ENCODE measurements at regions not wholly inside any gene's neighbourhood (a gene's known extent, or its start where the extent isn't known, plus 50 kb on each side); places are given as distances from the start of the nearest gene placed in this dataset.
"Not testable (repeated sequence)": the region's sequence is repeated elsewhere in the genome, so short reads cannot be mapped to it uniquely, and the experiment has no call there.

DNA sequence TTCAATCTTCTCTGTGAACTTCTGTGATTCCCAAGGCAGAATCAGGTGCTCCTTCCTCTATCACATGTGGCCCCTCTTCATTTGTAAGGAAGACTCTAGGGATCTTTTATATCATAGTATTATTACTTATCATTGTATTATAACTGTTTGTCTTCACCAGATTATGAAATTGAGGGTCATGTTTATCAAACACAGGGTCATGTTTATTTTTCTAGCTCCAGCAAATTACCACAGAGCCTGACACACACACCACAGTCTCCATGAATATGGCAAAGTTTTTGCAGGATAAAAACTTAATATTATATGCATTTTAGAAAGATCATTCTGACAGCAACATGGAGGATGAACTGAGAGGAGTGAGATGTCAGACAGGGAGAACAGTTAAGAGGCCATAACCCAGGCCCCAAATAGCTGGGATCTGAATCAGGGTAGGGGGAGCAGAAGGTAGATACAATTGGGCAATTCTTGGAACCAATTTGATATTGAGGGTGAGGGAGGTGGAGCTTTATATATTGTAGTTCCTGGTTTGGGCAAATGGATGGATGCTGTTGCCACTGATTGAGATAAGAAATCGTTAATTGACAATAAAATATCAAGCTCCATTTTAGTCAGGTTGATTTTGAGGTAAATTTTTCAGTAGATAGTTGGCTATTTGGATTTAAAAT lies 130.7 kb downstream of the DHRS2 start (continued):
- no peak for TF ChIP-seq TAF1 (conservative IDR thresholded peaks at IDR 0.05)
- TF ChIP-seq SP1 (IDR thresholded peaks at IDR 0.05), result peak; percentile 28

DNA sequence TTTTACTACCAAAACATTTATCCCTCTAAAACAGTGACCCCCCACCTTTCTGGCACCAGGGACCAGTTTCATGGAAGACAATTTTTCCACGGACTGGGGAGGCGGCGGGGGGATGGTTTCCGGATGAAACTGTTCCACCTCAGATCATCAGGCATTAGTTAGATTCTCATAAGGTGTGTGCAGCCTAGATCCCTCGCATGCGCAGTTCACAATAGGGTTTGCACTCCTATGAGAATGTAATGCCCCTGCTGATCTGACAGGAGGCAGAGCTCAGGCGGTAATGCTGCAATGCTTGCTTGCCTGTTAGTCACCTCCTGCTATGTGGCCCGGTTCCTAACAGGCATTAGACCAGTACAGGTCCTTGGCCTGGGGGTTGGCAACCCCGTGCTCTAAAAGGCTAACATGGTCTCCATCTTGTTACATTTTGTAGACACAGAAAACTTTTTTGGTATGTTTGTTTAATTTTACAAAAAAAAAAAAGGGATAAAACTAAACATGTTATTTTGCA lies 133.1 kb downstream of the DHRS2 start:
- H3K9ac ChIP-seq (ENCODE audit: low read depth in 1 of 2, low read length in 2 of 2); H3K27me3 ChIP-seq (ENCODE audit: control insufficient read depth in 4 of 4, insufficient read depth in 4 of 4, low read length in 3 of 4); H3K9me3 ChIP-seq (ENCODE audit: control insufficient read depth in 4 of 4, low read length in 3 of 4); H3K27ac ChIP-seq (ENCODE audit: low read depth in 1 of 2, low read length in 2 of 2); H3K36me3 ChIP-seq (ENCODE audit: control insufficient read depth in 4 of 4, insufficient read depth in 3 of 4, low read depth in 1 of 4, low read length in 3 of 4); DNase-seq (ENCODE audit: low spot score); H3K4me1 ChIP-seq (ENCODE audit: control insufficient read depth in 4 of 4, insufficient read depth in 4 of 4, low read length in 3 of 4); H3K4me3 ChIP-seq (ENCODE audit: low read depth in 1 of 3, low read length in 3 of 3): not testable (repeated sequence)
- 80% methylated on average over 9 of the region's 9 CpGs for WGBS

DNA sequence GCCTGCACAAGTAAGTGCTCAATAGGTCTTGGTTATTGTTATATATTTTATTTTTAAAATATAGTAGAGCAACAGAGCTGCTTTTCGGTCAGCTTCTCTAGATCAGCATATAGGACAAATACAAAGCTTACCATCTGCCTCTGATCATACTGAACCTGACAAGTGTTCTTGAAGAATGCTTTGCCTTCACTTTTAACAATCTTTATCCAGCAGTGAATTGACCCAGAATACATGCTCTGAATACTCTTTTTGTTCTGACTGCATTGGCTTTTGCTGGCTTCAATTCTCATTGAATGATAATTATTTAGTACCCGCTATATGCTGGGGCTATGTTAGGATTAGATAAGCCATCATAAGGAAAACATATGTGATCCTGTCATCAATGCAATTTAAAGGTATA lies 137.8 kb downstream of the DHRS2 start:
- DNase-seq (ENCODE audit: low spot score), result no peak
- Histone ChIP-seq H3K9ac (ENCODE audit: low read depth in 1 of 2, low read length in 2 of 2) (no peak overlapping the region), H3K4me3 (ENCODE audit: low read depth in 1 of 3, low read length in 3 of 3) (no peak overlapping the region), H3K36me3 (ENCODE audit: control insufficient read depth in 4 of 4, insufficient read depth in 3 of 4, low read depth in 1 of 4, low read length in 3 of 4) (no peaks in the 10 kb centered on the region), H3K27me3 (ENCODE audit: control insufficient read depth in 4 of 4, insufficient read depth in 4 of 4, low read length in 3 of 4) (peaks cover 0 to 2% (median 0%) of the 10 kb centered on the region in 4 donors), H3K27ac (ENCODE audit: low read depth in 1 of 2, low read length in 2 of 2) (no peak overlapping the region), H3K4me1 (ENCODE audit: control insufficient read depth in 4 of 4, insufficient read depth in 4 of 4, low read length in 3 of 4) (no peaks in the 10 kb centered on the region), H3K9me3 (ENCODE audit: control insufficient read depth in 4 of 4, low read length in 3 of 4) (no peaks in the 10 kb centered on the region)
- TF ChIP-seq NR2F2 (IDR thresholded peaks at IDR 0.05) (no peak), RAD21 (IDR thresholded peaks at IDR 0.05) (no peak), FOXA2 (IDR thresholded peaks at IDR 0.05) (no peak), EGR1 (IDR thresholded peaks at IDR 0.05; ENCODE audit: low read depth in 2 of 2) (no peak), FOXA1 (IDR thresholded peaks at IDR 0.05) (no peak), YY1 (IDR thresholded peaks at IDR 0.05) (no peak), HNF4A (conservative IDR thresholded peaks at IDR 0.05) (no peak)
- TF ChIP-seq, protein P1, sequence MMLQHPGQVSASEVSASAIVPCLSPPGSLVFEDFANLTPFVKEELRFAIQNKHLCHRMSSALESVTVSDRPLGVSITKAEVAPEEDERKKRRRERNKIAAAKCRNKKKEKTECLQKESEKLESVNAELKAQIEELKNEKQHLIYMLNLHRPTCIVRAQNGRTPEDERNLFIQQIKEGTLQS (IDR thresholded peaks at IDR 0.05), result no peak
- TF ChIP-seq, protein P2, sequence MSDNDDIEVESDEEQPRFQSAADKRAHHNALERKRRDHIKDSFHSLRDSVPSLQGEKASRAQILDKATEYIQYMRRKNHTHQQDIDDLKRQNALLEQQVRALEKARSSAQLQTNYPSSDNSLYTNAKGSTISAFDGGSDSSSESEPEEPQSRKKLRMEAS (IDR thresholded peaks at IDR 0.05), result no peak
- TF ChIP-seq, protein P3, sequence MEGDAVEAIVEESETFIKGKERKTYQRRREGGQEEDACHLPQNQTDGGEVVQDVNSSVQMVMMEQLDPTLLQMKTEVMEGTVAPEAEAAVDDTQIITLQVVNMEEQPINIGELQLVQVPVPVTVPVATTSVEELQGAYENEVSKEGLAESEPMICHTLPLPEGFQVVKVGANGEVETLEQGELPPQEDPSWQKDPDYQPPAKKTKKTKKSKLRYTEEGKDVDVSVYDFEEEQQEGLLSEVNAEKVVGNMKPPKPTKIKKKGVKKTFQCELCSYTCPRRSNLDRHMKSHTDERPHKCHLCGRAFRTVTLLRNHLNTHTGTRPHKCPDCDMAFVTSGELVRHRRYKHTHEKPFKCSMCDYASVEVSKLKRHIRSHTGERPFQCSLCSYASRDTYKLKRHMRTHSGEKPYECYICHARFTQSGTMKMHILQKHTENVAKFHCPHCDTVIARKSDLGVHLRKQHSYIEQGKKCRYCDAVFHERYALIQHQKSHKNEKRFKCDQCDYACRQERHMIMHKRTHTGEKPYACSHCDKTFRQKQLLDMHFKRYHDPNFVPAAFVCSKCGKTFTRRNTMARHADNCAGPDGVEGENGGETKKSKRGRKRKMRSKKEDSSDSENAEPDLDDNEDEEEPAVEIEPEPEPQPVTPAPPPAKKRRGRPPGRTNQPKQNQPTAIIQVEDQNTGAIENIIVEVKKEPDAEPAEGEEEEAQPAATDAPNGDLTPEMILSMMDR (IDR thresholded peaks at IDR 0.05; ENCODE audit: low read depth, low read length, missing input control), result no peak
- WGBS, result 85% methylated on average over 2 of the region's 2 CpGs

DNA sequence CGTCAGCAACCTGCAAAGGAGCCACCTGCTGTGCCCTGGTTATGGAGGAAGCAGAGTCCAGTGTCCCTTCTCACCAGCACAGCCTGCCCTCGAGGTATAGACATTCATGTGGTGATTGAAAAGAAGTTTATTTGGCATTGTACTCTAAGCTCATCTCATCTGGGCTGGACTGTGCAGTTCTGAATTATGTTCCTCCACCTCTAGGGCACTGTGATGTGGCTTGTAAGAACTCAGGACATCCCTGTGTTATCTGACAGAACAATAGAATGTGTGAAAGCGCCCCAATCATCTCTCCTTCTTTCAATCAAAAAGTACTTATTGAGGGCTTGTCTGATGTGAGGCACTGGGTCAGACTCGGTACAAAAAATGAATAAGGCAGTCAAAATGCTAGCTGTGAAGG lies 140.1 kb downstream of the DHRS2 start:
- no peaks in the 10 kb centered on the region for H3K36me3 ChIP-seq (ENCODE audit: control insufficient read depth in 4 of 4, insufficient read depth in 3 of 4, low read depth in 1 of 4, low read length in 3 of 4)
- no peak for DNase-seq (ENCODE audit: low spot score)
- 60% methylated on average over 4 of the region's 4 CpGs for WGBS

More for the DNA sequence above, 140.1 kb downstream of the DHRS2 start:
- Histone ChIP-seq H3K4me1 (ENCODE audit: control insufficient read depth in 4 of 4, insufficient read depth in 4 of 4, low read length in 3 of 4) (no peaks in the 10 kb centered on the region), H3K9ac (ENCODE audit: low read depth in 1 of 2, low read length in 2 of 2) (no peak overlapping the region), H3K4me3 (ENCODE audit: low read depth in 1 of 3, low read length in 3 of 3) (no peak overlapping the region), H3K27ac (ENCODE audit: low read depth in 1 of 2, low read length in 2 of 2) (no peak overlapping the region), H3K27me3 (ENCODE audit: control insufficient read depth in 4 of 4, insufficient read depth in 4 of 4, low read length in 3 of 4) (peaks cover 0 to 2% (median 0%) of the 10 kb centered on the region in 4 donors), H3K9me3 (ENCODE audit: control insufficient read depth in 4 of 4, low read length in 3 of 4) (no peaks in the 10 kb centered on the region)
- no peak for TF ChIP-seq GABPA (IDR thresholded peaks at IDR 0.05 in 1 of 2, conservative IDR thresholded peaks at IDR 0.05 in 1 of 2)
- TF ChIP-seq, protein P2 (IDR thresholded peaks at IDR 0.05), result no peak
- no peak for TF ChIP-seq JUND (IDR thresholded peaks at IDR 0.05)
- TF ChIP-seq FOXA1 (IDR thresholded peaks at IDR 0.05), result no peak
- no peak for TF ChIP-seq NR2F2 (IDR thresholded peaks at IDR 0.05)
- no peak for TF ChIP-seq RAD21 (IDR thresholded peaks at IDR 0.05)
- TF ChIP-seq RXRA (IDR thresholded peaks at IDR 0.05), result no peak
- TF ChIP-seq, protein P3 (IDR thresholded peaks at IDR 0.05; ENCODE audit: low read depth, low read length, missing input control), result no peak
- TF ChIP-seq SP1 (IDR thresholded peaks at IDR 0.05), result no peak
- TF ChIP-seq, protein P4, sequence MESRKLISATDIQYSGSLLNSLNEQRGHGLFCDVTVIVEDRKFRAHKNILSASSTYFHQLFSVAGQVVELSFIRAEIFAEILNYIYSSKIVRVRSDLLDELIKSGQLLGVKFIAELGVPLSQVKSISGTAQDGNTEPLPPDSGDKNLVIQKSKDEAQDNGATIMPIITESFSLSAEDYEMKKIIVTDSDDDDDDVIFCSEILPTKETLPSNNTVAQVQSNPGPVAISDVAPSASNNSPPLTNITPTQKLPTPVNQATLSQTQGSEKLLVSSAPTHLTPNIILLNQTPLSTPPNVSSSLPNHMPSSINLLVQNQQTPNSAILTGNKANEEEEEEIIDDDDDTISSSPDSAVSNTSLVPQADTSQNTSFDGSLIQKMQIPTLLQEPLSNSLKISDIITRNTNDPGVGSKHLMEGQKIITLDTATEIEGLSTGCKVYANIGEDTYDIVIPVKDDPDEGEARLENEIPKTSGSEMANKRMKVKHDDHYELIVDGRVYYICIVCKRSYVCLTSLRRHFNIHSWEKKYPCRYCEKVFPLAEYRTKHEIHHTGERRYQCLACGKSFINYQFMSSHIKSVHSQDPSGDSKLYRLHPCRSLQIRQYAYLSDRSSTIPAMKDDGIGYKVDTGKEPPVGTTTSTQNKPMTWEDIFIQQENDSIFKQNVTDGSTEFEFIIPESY (IDR thresholded peaks at IDR 0.05), result no peak

Data from liver (tissue), 8 donors.